H1 (cell line): ENCODE measurements at regions not wholly inside any gene's neighbourhood (a gene's known extent, or its start where the extent isn't known, plus 50 kb on each side); places are given as distances from the start of the nearest gene placed in this dataset.

Source experiments
- GTF2F1 ChIP-seq: IDR thresholded peaks from 2 replicates; pipeline ENCODE4 v1.6.1; 2012; ENCODE audit warnings: low read depth, low read length, improper control_type of control experiment, borderline replicate concordance
- KDM5A ChIP-seq: fragments of 200-600 bp; IDR thresholded peaks from 2 replicates; pipeline ENCODE4 v1.7.1; 2012; ENCODE audit warnings: mild to moderate bottlenecking, low read length, inconsistent platforms, mixed read lengths
- SIX5 ChIP-seq: IDR thresholded peaks from 2 replicates; pipeline ENCODE4 v1.6.1; 2011; ENCODE audit warnings: mild to moderate bottlenecking, low read depth, low read length
- SP4 ChIP-seq: IDR thresholded peaks from 2 replicates; pipeline ENCODE4 v1.6.1; 2012; ENCODE audit warnings: low read length, inconsistent platforms
- TAF7 ChIP-seq: optimal IDR thresholded peaks from 2 replicates; pipeline ENCODE3; 2011; ENCODE audit warnings: low read depth, mild to moderate bottlenecking, inconsistent platforms, low read length, moderate library complexity, borderline replicate concordance
- TF ChIP-seq, protein P1 (sequence below), 3 experiments: IDR thresholded peaks; 1 replicate in 2 of 3; 2 replicates in 1 of 3; pipeline versions ENCODE4 v1.5.1 to v1.6.1; 2011; ENCODE audit warnings: low read length in 3 of 3, mild to moderate bottlenecking in 3 of 3, inconsistent platforms in 2 of 3, low read depth in 1 of 3, moderate library complexity in 1 of 3; ENCODE audit not compliant: insufficient read depth in 1 of 3; ENCODE audit errors: control extremely low read depth in 1 of 3

DNA sequence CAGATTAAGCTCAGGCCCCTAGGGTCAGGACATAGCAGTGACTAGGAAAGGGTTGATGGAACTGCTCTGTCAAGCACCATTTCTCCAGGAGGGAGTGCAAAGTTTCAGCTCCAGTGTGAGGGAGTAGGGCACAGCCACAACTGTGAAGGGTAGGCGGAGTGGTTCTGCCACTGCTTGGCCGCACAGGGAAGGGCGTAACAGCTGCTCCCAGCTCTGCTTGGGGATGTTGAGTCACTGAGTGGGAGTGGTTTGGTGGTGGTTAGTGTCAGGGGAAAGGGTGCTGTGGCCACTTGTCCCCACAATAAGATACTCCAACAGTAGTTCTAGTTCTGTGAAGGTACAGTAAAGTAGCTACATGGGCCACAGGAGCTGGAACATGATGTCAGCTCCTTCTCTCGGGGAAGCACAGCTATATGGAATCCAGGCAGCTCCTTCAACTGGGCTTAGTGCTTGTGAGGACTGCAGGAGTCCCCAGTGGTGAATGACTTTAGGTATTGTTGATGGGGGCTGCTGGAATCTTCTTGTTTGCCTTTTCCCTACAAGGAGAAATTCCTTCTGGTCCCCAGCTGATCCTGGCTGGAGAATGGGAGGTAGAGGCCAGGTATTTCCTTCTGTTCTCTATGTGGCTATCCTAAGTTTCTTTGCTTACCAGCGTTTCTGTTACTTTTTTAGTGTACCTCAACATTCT lies 314.5 kb downstream of the SPATA31D1 start (continued):
- TF ChIP-seq, protein P1, sequence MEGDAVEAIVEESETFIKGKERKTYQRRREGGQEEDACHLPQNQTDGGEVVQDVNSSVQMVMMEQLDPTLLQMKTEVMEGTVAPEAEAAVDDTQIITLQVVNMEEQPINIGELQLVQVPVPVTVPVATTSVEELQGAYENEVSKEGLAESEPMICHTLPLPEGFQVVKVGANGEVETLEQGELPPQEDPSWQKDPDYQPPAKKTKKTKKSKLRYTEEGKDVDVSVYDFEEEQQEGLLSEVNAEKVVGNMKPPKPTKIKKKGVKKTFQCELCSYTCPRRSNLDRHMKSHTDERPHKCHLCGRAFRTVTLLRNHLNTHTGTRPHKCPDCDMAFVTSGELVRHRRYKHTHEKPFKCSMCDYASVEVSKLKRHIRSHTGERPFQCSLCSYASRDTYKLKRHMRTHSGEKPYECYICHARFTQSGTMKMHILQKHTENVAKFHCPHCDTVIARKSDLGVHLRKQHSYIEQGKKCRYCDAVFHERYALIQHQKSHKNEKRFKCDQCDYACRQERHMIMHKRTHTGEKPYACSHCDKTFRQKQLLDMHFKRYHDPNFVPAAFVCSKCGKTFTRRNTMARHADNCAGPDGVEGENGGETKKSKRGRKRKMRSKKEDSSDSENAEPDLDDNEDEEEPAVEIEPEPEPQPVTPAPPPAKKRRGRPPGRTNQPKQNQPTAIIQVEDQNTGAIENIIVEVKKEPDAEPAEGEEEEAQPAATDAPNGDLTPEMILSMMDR (IDR thresholded peaks at IDR 0.05; ENCODE audit: control extremely low read depth in 1 of 3, insufficient read depth in 1 of 3, low read depth in 1 of 3, low read length in 3 of 3), result no peak
- TF ChIP-seq SIX5 (no peak), SP4 (no peak), GTF2F1 (no peak), KDM5A (no peak), TAF7 (no peak)
- TF ChIP-seq, all 59 proteins: peak for 0
